GM18517 (cell line): ENCODE measurements at regions not wholly inside any gene's neighbourhood (a gene's known extent, or its start where the extent isn't known, plus 50 kb on each side); places are given as distances from the start of the nearest gene placed in this dataset.

Source experiments
- ATAC-seq: cut with Tn5 transposase; IDR thresholded peaks from one replicate; pipeline ENCODE4 v1.9.1; 2021; ENCODE audit warnings: mild to moderate bottlenecking, moderate library complexity; ENCODE audit not compliant: unreplicated experiment

GRCh38 chr15:94673801-94674200 lies 442.4 kb downstream of the MCTP2 start:
- no peak for ATAC-seq

GRCh38 chr15:94674296-94674695 lies 442.9 kb downstream of the MCTP2 start:
- ATAC-seq, result no peak

GRCh38 chr15:94677202-94677790 lies 445.9 kb downstream of the MCTP2 start:
- no peak for ATAC-seq

GRCh38 chr15:94682171-94682570 lies 450.8 kb downstream of the MCTP2 start:
- no peak for ATAC-seq

GRCh38 chr15:94683902-94684301 lies 452.5 kb downstream of the MCTP2 start:
- ATAC-seq, result no peak

- no peak for ATAC-seq
Measured at GRCh38 chr15:94691169-94691568, 459.8 kb downstream of the MCTP2 start.

- no peak for ATAC-seq
Measured at GRCh38 chr15:94692710-94693109, 461.3 kb downstream of the MCTP2 start.

GRCh38 chr15:94700211-94700610 lies 468.9 kb downstream of the MCTP2 start:
- no peak for ATAC-seq

GRCh38 chr15:94701281-94701985 lies 470.1 kb downstream of the MCTP2 start:
- ATAC-seq, result no peak

GRCh38 chr15:94703596-94703995 lies 472.2 kb downstream of the MCTP2 start:
- ATAC-seq, result no peak

- no peak for ATAC-seq
Measured at GRCh38 chr15:94704421-94704820, 473.1 kb downstream of the MCTP2 start.

GRCh38 chr15:94704946-94705345 lies 473.6 kb downstream of the MCTP2 start:
- no peak for ATAC-seq

- no peak for ATAC-seq
Measured at GRCh38 chr15:94709319-94709718, 478.0 kb downstream of the MCTP2 start.

- ATAC-seq, result no peak
Measured at GRCh38 chr15:94722024-94722636, 490.8 kb downstream of the MCTP2 start.

- ATAC-seq, result no peak
Measured at GRCh38 chr15:94723801-94724200, 492.4 kb downstream of the MCTP2 start.

- ATAC-seq, result no peak
Measured at GRCh38 chr15:94731286-94731685, 499.9 kb downstream of the MCTP2 start.

GRCh38 chr15:94734460-94734859 lies 503.1 kb downstream of the MCTP2 start:
- ATAC-seq, result no peak

GRCh38 chr15:94736236-94736635 lies 504.9 kb downstream of the MCTP2 start:
- no peak for ATAC-seq

GRCh38 chr15:94739639-94740038 lies 508.3 kb downstream of the MCTP2 start:
- no peak for ATAC-seq

- no peak for ATAC-seq
Measured at GRCh38 chr15:94740469-94740868, 509.1 kb downstream of the MCTP2 start.

- ATAC-seq, result no peak
Measured at GRCh38 chr15:94743668-94744067, 512.3 kb downstream of the MCTP2 start.

- ATAC-seq, result no peak
Measured at GRCh38 chr15:94744080-94744793, 512.9 kb downstream of the MCTP2 start.
